ENCODE measurements at regions not wholly inside any gene's neighbourhood (a gene's known extent, or its start where the extent isn't known, plus 50 kb on each side); places are given as distances from the start of the nearest gene placed in this dataset.

- TF ChIP-seq POLR2A (IDR thresholded peaks at IDR 0.05; ENCODE audit: low read depth, low read length) = no peak
- TF ChIP-seq POLR2AphosphoS5 (IDR thresholded peaks at IDR 0.05; ENCODE audit: low read depth, low read length) = no peak
Measured at GRCh38 chr5:173835661-173836060, 52.5 kb upstream of the CPEB4 start.

All from GM12891 (cell line).